ENCODE measurements at regions not wholly inside any gene's neighbourhood (a gene's known extent, or its start where the extent isn't known, plus 50 kb on each side); places are given as distances from the start of the nearest gene placed in this dataset.

GRCh38 chr2:108101481-108101880 is 115.2 kb downstream of the SLC5A7 start:
- TF ChIP-seq, protein P1, sequence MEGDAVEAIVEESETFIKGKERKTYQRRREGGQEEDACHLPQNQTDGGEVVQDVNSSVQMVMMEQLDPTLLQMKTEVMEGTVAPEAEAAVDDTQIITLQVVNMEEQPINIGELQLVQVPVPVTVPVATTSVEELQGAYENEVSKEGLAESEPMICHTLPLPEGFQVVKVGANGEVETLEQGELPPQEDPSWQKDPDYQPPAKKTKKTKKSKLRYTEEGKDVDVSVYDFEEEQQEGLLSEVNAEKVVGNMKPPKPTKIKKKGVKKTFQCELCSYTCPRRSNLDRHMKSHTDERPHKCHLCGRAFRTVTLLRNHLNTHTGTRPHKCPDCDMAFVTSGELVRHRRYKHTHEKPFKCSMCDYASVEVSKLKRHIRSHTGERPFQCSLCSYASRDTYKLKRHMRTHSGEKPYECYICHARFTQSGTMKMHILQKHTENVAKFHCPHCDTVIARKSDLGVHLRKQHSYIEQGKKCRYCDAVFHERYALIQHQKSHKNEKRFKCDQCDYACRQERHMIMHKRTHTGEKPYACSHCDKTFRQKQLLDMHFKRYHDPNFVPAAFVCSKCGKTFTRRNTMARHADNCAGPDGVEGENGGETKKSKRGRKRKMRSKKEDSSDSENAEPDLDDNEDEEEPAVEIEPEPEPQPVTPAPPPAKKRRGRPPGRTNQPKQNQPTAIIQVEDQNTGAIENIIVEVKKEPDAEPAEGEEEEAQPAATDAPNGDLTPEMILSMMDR (IDR thresholded peaks at IDR 0.05; ENCODE audit: borderline replicate concordance, extremely low read depth, insufficient read depth), result no peak
- no peak for DNase-seq
- intact Hi-C loops (cut with DNase I), result no loop called here

GRCh38 chr2:108106731-108107130 is 120.4 kb downstream of the SLC5A7 start:
- Histone ChIP-seq H3K36me3 (ENCODE audit: control insufficient read depth in 2 of 3, insufficient read depth in 3 of 3, low read length in 3 of 3) (no peaks in the 10 kb centered on the region), H3K4me3 (ENCODE audit: low read length in 3 of 3) (no peak overlapping the region), H3K9me3 (ENCODE audit: control insufficient read depth in 2 of 3, insufficient read depth in 1 of 3, low read length in 3 of 3) (no peaks in the 10 kb centered on the region), H3K27me3 (ENCODE audit: control insufficient read depth, insufficient read depth, low read length) (no peaks in the 10 kb centered on the region), H3K9ac (ENCODE audit: low read length in 3 of 3) (no peak overlapping the region), H3K4me1 (ENCODE audit: control insufficient read depth in 2 of 3, insufficient read depth in 2 of 3, low read depth in 1 of 3, low read length in 3 of 3) (no peaks in the 10 kb centered on the region), H3K27ac (ENCODE audit: low read depth in 2 of 2, low read length in 2 of 2) (no peak overlapping the region)
- peak in 2 of 5 donors; percentile 45 to 54 for DNase-seq
- FAIRE-seq, result no peak
- TF ChIP-seq, protein P1 (IDR thresholded peaks at IDR 0.05; ENCODE audit: borderline replicate concordance, extremely low read depth, insufficient read depth), result no peak
- intact Hi-C loops (cut with DNase I), result no loop called here

More at GRCh38 chr2:108101481-108101880, 115.2 kb downstream of the SLC5A7 start:
- no peak overlapping the region for H3K9ac ChIP-seq (ENCODE audit: low read length in 3 of 3)
- no peak for FAIRE-seq
- H3K36me3 ChIP-seq (ENCODE audit: control insufficient read depth in 2 of 3, insufficient read depth in 3 of 3, low read length in 3 of 3), result no peaks in the 10 kb centered on the region
- H3K9me3 ChIP-seq (ENCODE audit: control insufficient read depth in 2 of 3, insufficient read depth in 1 of 3, low read length in 3 of 3), result no peaks in the 10 kb centered on the region
- no peaks in the 10 kb centered on the region for H3K4me1 ChIP-seq (ENCODE audit: control insufficient read depth in 2 of 3, insufficient read depth in 2 of 3, low read depth in 1 of 3, low read length in 3 of 3)
- H3K27me3 ChIP-seq (ENCODE audit: control insufficient read depth, insufficient read depth, low read length), result no peaks in the 10 kb centered on the region
- H3K4me3 ChIP-seq (ENCODE audit: low read length in 3 of 3), result no peak overlapping the region
- H3K27ac ChIP-seq (ENCODE audit: low read depth in 2 of 2, low read length in 2 of 2), result no peak overlapping the region

DNA sequence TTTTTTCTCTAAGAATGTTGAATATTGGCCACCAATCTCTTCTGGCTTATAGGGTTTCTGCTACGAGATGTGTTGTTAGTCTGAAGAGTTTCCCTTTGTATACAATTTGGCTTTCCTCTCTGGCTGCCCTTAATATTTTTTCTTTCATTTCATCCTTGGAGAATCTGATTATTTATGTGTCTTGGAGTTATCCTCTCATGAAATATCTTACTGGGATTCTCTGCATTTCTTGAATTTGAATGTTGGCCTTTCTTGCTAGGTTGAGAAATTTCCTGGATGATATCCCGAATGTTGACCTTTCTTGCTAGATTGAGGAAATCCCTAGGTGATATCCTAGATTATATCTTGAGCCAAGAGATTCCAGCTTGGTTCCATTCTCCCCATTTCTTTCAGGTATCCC is 125.6 kb downstream of the SLC5A7 start:
- H3K27me3 ChIP-seq (ENCODE audit: control insufficient read depth, insufficient read depth, low read length), result no peaks in the 10 kb centered on the region
- TF ChIP-seq, protein P1 (IDR thresholded peaks at IDR 0.05; ENCODE audit: borderline replicate concordance, extremely low read depth, insufficient read depth), result no peak
- no peak overlapping the region for H3K4me3 ChIP-seq (ENCODE audit: low read length in 3 of 3)
- H3K9me3 ChIP-seq (ENCODE audit: control insufficient read depth in 2 of 3, insufficient read depth in 1 of 3, low read length in 3 of 3), result no peaks in the 10 kb centered on the region
- no peaks in the 10 kb centered on the region for H3K4me1 ChIP-seq (ENCODE audit: control insufficient read depth in 2 of 3, insufficient read depth in 2 of 3, low read depth in 1 of 3, low read length in 3 of 3)
- no peak overlapping the region for H3K9ac ChIP-seq (ENCODE audit: low read length in 3 of 3)
- FAIRE-seq, result no peak
- no peak overlapping the region for H3K27ac ChIP-seq (ENCODE audit: low read depth in 2 of 2, low read length in 2 of 2)
- DNase-seq, result no peak
- no peaks in the 10 kb centered on the region for H3K36me3 ChIP-seq (ENCODE audit: control insufficient read depth in 2 of 3, insufficient read depth in 3 of 3, low read length in 3 of 3)
- intact Hi-C loops (cut with DNase I), result no loop called here

DNA sequence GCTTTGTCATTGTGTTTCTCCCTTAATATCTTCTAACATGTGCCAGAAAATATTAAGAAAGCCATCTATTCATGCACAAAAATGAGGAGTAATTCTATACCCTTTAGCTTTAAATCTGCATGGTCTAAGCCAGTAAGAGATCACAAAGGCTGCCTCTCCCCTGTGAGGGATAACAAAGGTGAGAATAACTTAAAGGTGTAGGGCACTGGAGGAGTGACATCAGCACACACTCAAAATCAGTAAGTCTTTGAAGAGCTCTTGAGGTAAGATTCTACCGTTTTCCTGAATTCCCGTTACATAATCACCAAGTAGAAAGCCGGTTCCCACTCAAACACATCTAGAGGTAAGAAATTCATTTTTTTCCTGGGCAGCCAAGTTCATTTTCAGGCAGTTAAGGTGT is 123.9 kb upstream of the SULT1C3 start:
- Histone ChIP-seq H3K27me3 (ENCODE audit: control insufficient read depth, insufficient read depth, low read length) (no peaks in the 10 kb centered on the region), H3K9ac (ENCODE audit: low read length in 3 of 3) (no peak overlapping the region), H3K4me3 (ENCODE audit: low read length in 3 of 3) (no peak overlapping the region), H3K9me3 (ENCODE audit: control insufficient read depth in 2 of 3, insufficient read depth in 1 of 3, low read length in 3 of 3) (no peaks in the 10 kb centered on the region), H3K27ac (ENCODE audit: low read depth in 2 of 2, low read length in 2 of 2) (no peak overlapping the region), H3K4me1 (ENCODE audit: control insufficient read depth in 2 of 3, insufficient read depth in 2 of 3, low read depth in 1 of 3, low read length in 3 of 3) (no peaks in the 10 kb centered on the region), H3K36me3 (ENCODE audit: control insufficient read depth in 2 of 3, insufficient read depth in 3 of 3, low read length in 3 of 3) (no peaks in the 10 kb centered on the region)
- no peak for FAIRE-seq
- DNase-seq, result no peak
- intact Hi-C loops (cut with DNase I), result no loop called here
- TF ChIP-seq, protein P1 (IDR thresholded peaks at IDR 0.05; ENCODE audit: borderline replicate concordance, extremely low read depth, insufficient read depth), result no peak

Data from kidney (tissue), 13 donors.